ENCODE measurements at regions not wholly inside any gene's neighbourhood (a gene's known extent, or its start where the extent isn't known, plus 50 kb on each side); places are given as distances from the start of the nearest gene placed in this dataset.

GRCh38 chr11:70926543-70927201 lies 325.7 kb downstream of the SHANK2 start:
- Histone ChIP-seq H3K9me3 (no peaks in the 10 kb centered on the region), H3K4me1 (no peaks in the 10 kb centered on the region), H3K27me3 (no peaks in the 10 kb centered on the region), H3K36me3 (no peaks in the 10 kb centered on the region), H3K4me3 (ENCODE audit: low read depth, low read length) (no peak overlapping the region)
- TF ChIP-seq, protein P1, sequence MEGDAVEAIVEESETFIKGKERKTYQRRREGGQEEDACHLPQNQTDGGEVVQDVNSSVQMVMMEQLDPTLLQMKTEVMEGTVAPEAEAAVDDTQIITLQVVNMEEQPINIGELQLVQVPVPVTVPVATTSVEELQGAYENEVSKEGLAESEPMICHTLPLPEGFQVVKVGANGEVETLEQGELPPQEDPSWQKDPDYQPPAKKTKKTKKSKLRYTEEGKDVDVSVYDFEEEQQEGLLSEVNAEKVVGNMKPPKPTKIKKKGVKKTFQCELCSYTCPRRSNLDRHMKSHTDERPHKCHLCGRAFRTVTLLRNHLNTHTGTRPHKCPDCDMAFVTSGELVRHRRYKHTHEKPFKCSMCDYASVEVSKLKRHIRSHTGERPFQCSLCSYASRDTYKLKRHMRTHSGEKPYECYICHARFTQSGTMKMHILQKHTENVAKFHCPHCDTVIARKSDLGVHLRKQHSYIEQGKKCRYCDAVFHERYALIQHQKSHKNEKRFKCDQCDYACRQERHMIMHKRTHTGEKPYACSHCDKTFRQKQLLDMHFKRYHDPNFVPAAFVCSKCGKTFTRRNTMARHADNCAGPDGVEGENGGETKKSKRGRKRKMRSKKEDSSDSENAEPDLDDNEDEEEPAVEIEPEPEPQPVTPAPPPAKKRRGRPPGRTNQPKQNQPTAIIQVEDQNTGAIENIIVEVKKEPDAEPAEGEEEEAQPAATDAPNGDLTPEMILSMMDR (IDR thresholded peaks at IDR 0.05; ENCODE audit: low read depth, low read length), result no peak
- DNase-seq, result no peak

DNA sequence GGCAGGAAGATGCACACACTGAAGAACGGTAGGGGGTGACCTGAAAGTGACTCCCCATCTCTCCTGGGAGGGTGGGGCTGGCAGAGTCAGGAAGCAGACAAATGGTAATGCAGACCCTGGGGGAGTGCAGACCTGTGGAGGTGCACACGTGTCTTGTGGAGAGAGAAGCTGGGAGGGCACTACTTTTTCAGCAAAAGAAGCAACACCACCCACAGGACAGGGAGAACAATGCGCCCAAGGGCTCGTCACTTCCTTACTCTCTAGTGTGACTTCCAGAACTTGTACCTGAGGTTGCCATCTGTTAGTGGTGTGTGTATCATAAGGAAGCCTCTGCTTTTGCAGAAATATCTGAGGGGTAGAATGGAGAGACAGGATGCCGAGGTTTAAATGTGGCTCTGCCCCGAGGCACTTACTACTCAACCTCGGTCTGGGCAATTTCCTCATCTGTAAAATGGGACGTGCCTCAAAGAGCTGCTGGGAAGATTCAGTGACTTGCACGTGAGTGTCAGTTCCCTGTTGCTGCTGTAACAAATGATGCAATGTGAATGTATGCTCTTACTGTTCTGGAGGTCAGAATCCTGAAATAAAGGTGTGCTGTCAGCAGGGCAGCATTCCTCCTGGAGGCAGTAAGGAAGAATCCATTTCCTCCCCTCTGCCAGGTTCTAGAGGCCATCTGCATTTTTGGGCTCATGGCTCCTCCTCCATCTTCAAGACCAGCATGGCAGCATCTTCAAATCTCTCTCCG lies 323.4 kb downstream of the SHANK2 start:
- no peak for DNase-seq
- TF ChIP-seq, protein P1 (IDR thresholded peaks at IDR 0.05; ENCODE audit: low read depth, low read length), result no peak
- H3K4me3 ChIP-seq (ENCODE audit: low read depth, low read length), result no peak overlapping the region
- no peaks in the 10 kb centered on the region for H3K27me3 ChIP-seq
- no peaks in the 10 kb centered on the region for H3K36me3 ChIP-seq
- H3K9me3 ChIP-seq, result no peaks in the 10 kb centered on the region
- H3K4me1 ChIP-seq, result no peaks in the 10 kb centered on the region

DNA sequence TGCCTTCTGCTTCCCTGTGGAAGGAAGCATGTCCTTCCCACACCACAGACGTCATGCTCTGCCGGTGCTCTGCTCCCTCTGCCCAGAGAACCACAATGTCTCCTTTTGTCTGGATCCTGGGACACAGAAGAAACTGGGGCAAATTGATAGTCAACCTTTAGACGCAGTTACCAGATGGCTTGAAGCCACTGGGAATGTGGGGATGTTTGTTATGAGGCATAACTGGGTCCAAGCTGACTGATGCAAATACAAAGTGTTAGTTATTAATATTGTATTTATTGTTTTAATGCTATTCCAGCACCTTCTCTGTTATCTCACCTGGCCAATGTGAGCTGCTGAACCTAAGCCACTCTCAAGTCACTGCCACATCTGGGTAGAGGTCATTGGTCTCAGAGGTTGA lies 322.2 kb downstream of the SHANK2 start:
- Histone ChIP-seq H3K27me3 (no peaks in the 10 kb centered on the region), H3K4me1 (no peaks in the 10 kb centered on the region), H3K4me3 (ENCODE audit: low read depth, low read length) (no peak overlapping the region), H3K36me3 (no peaks in the 10 kb centered on the region), H3K9me3 (no peaks in the 10 kb centered on the region)
- TF ChIP-seq, protein P1 (IDR thresholded peaks at IDR 0.05; ENCODE audit: low read depth, low read length), result no peak
- no peak for DNase-seq

- no peaks in the 10 kb centered on the region for H3K36me3 ChIP-seq
- TF ChIP-seq, protein P1 (IDR thresholded peaks at IDR 0.05; ENCODE audit: low read depth, low read length), result no peak
- H3K4me1 ChIP-seq, result no peaks in the 10 kb centered on the region
- no peak overlapping the region for H3K4me3 ChIP-seq (ENCODE audit: low read depth, low read length)
- no peaks in the 10 kb centered on the region for H3K27me3 ChIP-seq
- H3K9me3 ChIP-seq, result no peaks in the 10 kb centered on the region
- DNase-seq, result no peak
Observed at GRCh38 chr11:70931430-70931829, 320.9 kb downstream of the SHANK2 start.

DNA sequence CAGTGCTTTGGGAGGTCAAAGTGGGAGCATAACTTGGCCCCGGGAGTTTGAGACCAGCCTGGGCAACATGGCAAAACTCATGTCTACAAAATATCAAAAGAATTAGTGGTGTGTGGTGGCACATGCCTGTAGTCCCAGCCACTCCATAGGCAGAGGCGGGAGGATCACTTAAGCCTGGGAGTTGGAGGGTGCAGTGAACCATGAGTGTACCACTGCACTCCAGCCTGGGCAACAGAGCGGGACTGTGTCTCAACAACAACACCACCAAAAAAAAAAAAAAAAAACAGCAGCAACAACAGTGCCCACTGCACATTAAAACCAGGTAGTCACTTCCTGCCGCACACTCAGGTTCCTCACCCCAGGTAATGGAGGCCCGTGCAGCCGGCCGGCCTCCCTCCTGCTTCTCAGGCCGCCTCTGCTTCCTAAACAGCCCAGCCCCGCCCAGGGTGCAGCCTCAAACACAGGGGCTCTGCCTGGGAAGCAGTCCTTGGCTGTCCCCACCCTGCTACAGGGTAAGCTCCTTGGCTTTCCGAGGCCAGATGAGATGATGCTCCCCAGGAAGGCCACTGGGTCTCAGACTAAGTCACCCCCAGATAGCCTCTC lies 318.3 kb downstream of the SHANK2 start:
- H3K4me3 ChIP-seq (ENCODE audit: low read depth, low read length), result no peak overlapping the region
- no peak for DNase-seq
- no peaks in the 10 kb centered on the region for H3K9me3 ChIP-seq
- TF ChIP-seq, protein P1 (IDR thresholded peaks at IDR 0.05; ENCODE audit: low read depth, low read length), result no peak
- H3K36me3 ChIP-seq, result no peaks in the 10 kb centered on the region
- no peaks in the 10 kb centered on the region for H3K27me3 ChIP-seq
- no peaks in the 10 kb centered on the region for H3K4me1 ChIP-seq

Measured in BE2C (cell line).